ENCODE measurements at regions not wholly inside any gene's neighbourhood (a gene's known extent, or its start where the extent isn't known, plus 50 kb on each side); places are given as distances from the start of the nearest gene placed in this dataset.

- TF ChIP-seq CTCF (IDR thresholded peaks at IDR 0.05) (no peak), POLR2A (IDR thresholded peaks at IDR 0.05) (no peak)
Measured at GRCh38 chr19:27890206-27890605, 1322.7 kb downstream of the UQCRFS1 start.
